ENCODE measurements at regions not wholly inside any gene's neighbourhood (a gene's known extent, or its start where the extent isn't known, plus 50 kb on each side); places are given as distances from the start of the nearest gene placed in this dataset.

- peak overlapping the region; percentile 2 for H3K4me2 ChIP-seq (ENCODE audit: control insufficient read depth, extremely low read depth, insufficient read depth, low read depth, low read length)
- peak; percentile 69 for FAIRE-seq
- H3K9me1 ChIP-seq (ENCODE audit: control insufficient read depth, extremely low read depth, insufficient read depth, low read length), result no peaks in the 10 kb centered on the region
- peaks cover 10% of the 10 kb centered on the region for H3K4me1 ChIP-seq (ENCODE audit: control insufficient read depth, extremely low read depth, insufficient read depth, low read length)
- no peak for TF ChIP-seq EZH2 (IDR thresholded peaks at IDR 0.05; ENCODE audit: low read length)
- TF ChIP-seq, protein P1, sequence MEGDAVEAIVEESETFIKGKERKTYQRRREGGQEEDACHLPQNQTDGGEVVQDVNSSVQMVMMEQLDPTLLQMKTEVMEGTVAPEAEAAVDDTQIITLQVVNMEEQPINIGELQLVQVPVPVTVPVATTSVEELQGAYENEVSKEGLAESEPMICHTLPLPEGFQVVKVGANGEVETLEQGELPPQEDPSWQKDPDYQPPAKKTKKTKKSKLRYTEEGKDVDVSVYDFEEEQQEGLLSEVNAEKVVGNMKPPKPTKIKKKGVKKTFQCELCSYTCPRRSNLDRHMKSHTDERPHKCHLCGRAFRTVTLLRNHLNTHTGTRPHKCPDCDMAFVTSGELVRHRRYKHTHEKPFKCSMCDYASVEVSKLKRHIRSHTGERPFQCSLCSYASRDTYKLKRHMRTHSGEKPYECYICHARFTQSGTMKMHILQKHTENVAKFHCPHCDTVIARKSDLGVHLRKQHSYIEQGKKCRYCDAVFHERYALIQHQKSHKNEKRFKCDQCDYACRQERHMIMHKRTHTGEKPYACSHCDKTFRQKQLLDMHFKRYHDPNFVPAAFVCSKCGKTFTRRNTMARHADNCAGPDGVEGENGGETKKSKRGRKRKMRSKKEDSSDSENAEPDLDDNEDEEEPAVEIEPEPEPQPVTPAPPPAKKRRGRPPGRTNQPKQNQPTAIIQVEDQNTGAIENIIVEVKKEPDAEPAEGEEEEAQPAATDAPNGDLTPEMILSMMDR (optimal IDR thresholded peaks at IDR 0.05 in 1 of 3, IDR thresholded peaks at IDR 0.05 in 1 of 3, conservative IDR thresholded peaks at IDR 0.05 in 1 of 3; ENCODE audit: extremely low read depth in 1 of 3, insufficient read depth in 2 of 3, low read length in 3 of 3), result no peak
- H3K27me3 ChIP-seq (ENCODE audit: control insufficient read depth, extremely low read depth, insufficient read depth, low read length), result no peaks in the 10 kb centered on the region
- H3K9ac ChIP-seq (ENCODE audit: control insufficient read depth, extremely low read depth, insufficient read depth, low read length), result no peak overlapping the region
- H3K9me3 ChIP-seq (ENCODE audit: control insufficient read depth, low read depth, low read length), result no peaks in the 10 kb centered on the region
- no peak overlapping the region for H2AFZ ChIP-seq (ENCODE audit: control insufficient read depth, low read length)
- H4K20me1 ChIP-seq (ENCODE audit: control insufficient read depth, extremely low read depth, insufficient read depth, low read length), result no peaks in the 10 kb centered on the region
- H3K36me3 ChIP-seq (ENCODE audit: control insufficient read depth in 2 of 2, extremely low read depth in 1 of 2, insufficient read depth in 2 of 2, low read length in 2 of 2), result no peaks in the 10 kb centered on the region
- peak; percentile 33 for DNase-seq (ENCODE audit: low read depth, low spot score)
- H3K4me3 ChIP-seq (ENCODE audit: control insufficient read depth in 2 of 3, extremely low read depth in 1 of 3, insufficient read depth in 2 of 3, low read depth in 1 of 3, low read length in 3 of 3), result no peak overlapping the region
- no peak overlapping the region for H3K27ac ChIP-seq (ENCODE audit: control insufficient read depth, insufficient read depth, low read length)
- dilution Hi-C loops (cut with MboI; ENCODE audit: extremely low pct_ligation_motif_present, low sequenced_read_pairs), result no loop called here
- H3K79me2 ChIP-seq (ENCODE audit: control insufficient read depth, insufficient read depth, low read length), result no peaks in the 10 kb centered on the region
These were observed 132.1 kb upstream of the CDK6 start for GRCh38 chr7:92968502-92968901.

GRCh38 chr7:92967238-92967637 lies 130.9 kb upstream of the CDK6 start:
- dilution Hi-C loops (cut with MboI; ENCODE audit: extremely low pct_ligation_motif_present, low sequenced_read_pairs), result no loop called here
- Histone ChIP-seq H3K79me2 (ENCODE audit: control insufficient read depth, insufficient read depth, low read length) (no peaks in the 10 kb centered on the region), H4K20me1 (ENCODE audit: control insufficient read depth, extremely low read depth, insufficient read depth, low read length) (no peaks in the 10 kb centered on the region), H3K27ac (ENCODE audit: control insufficient read depth, insufficient read depth, low read length) (no peak overlapping the region), H3K27me3 (ENCODE audit: control insufficient read depth, extremely low read depth, insufficient read depth, low read length) (no peaks in the 10 kb centered on the region), H3K4me1 (ENCODE audit: control insufficient read depth, extremely low read depth, insufficient read depth, low read length) (peaks cover 6% of the 10 kb centered on the region), H3K9ac (ENCODE audit: control insufficient read depth, extremely low read depth, insufficient read depth, low read length) (no peak overlapping the region), H3K4me3 (ENCODE audit: control insufficient read depth in 2 of 3, extremely low read depth in 1 of 3, insufficient read depth in 2 of 3, low read depth in 1 of 3, low read length in 3 of 3) (no peak overlapping the region), H3K9me3 (ENCODE audit: control insufficient read depth, low read depth, low read length) (no peaks in the 10 kb centered on the region), H3K4me2 (ENCODE audit: control insufficient read depth, extremely low read depth, insufficient read depth, low read depth, low read length) (no peak overlapping the region), H3K36me3 (ENCODE audit: control insufficient read depth in 2 of 2, extremely low read depth in 1 of 2, insufficient read depth in 2 of 2, low read length in 2 of 2) (no peaks in the 10 kb centered on the region), H2AFZ (ENCODE audit: control insufficient read depth, low read length) (peak overlapping the region; percentile 11), H3K9me1 (ENCODE audit: control insufficient read depth, extremely low read depth, insufficient read depth, low read length) (no peaks in the 10 kb centered on the region)
- TF ChIP-seq, protein P1 (optimal IDR thresholded peaks at IDR 0.05 in 1 of 3, IDR thresholded peaks at IDR 0.05 in 1 of 3, conservative IDR thresholded peaks at IDR 0.05 in 1 of 3; ENCODE audit: extremely low read depth in 1 of 3, insufficient read depth in 2 of 3, low read length in 3 of 3), result no peak
- TF ChIP-seq EZH2 (IDR thresholded peaks at IDR 0.05; ENCODE audit: low read length), result no peak
- DNase-seq (ENCODE audit: low read depth, low spot score) (no peak), FAIRE-seq (peak; percentile 43)

All from keratinocyte (primary cell).